GM19395 (cell line): ENCODE measurements at regions not wholly inside any gene's neighbourhood (a gene's known extent, or its start where the extent isn't known, plus 50 kb on each side); places are given as distances from the start of the nearest gene placed in this dataset.
"Not testable (repeated sequence)": the region's sequence is repeated elsewhere in the genome, so short reads cannot be mapped to it uniquely, and the experiment has no call there.

Source experiments
- ATAC-seq: cut with Tn5 transposase; IDR thresholded peaks from one replicate; pipeline ENCODE4 v1.9.1; 2021; ENCODE audit warnings: mild to moderate bottlenecking, moderate library complexity; ENCODE audit not compliant: unreplicated experiment

GRCh38 chr5:130845049-130845765, 319.8 kb downstream of the HINT1 start:
- no peak for ATAC-seq

DNA sequence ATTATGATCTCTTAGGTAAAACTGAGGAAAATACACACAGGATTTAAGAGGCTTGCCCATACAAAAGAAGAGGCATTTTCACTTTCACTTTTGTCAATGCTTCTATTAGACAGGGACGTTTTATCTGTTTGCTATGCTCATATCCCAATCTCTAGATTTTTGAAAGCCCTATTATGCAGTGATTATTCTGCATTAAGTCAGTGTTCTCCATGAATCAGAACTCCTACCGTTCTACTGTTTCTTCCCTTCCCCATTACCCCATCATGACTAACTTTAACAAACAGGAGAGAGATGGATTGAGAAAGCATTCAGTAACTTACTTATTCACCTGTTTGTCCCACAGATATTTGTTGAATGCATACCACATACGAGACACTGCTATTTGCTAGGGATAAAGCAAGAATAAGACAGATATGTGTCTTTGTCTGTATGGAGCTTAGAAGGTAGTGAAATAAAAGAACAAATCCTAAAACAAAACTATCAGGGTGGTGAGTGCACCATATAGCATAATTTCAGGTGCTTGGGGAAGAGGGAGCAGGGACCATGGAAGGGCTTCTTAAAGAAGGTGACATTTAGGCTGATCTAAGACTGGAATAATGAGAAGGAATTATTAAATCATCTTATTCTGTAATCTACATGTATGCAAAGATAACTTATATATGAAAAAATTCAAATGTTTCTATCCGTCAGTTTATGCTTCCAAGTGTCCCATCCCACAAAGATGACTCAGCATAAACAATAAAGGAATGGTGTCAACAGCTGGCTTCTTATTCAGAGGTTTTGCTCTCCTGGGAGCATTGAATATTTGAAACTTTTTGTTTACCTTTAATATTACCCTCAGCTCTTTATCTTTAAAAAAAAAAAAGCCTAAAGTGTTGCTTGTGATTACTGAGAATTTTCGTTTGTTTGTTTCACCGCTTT, 328.1 kb downstream of the HINT1 start:
- peak; percentile 90 for ATAC-seq

DNA sequence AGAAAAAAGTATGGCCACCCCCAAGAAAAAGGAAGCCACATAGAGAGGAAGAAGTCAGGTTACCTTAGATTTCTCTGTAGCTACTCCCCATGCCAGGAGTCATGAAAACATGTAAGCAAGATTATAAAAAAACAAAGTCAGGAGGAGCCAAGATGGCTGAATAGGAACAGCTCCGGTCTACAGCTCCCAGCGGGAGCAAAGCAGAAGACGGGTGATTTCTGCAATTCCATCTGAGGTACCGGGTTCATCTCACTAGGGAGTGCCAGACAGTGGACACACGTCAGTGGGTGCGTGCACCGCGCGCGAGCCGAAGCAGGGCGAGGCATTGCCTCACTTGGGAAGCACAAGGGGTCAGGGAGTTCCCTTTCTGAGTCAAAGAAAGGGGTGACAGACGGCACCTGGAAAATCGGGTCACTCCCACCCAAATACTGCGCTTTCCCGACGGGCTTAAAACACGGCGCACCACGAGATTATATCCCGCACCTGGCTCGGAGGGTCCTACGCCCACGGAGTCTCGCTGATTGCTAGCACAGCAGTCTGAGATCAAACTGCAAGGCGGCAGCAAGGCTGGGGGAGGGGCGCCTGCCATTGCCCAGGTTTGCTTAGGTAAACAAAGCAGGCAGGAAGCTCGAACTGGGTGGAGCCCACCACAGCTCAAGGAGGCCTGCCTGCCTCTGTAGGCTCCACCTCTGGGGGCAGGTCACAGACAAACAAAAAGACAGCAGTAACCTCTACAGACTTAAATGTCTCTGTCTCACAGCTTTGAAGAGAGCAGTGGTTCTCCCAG, 347.3 kb downstream of the HINT1 start:
- ATAC-seq, result not testable (repeated sequence)

DNA sequence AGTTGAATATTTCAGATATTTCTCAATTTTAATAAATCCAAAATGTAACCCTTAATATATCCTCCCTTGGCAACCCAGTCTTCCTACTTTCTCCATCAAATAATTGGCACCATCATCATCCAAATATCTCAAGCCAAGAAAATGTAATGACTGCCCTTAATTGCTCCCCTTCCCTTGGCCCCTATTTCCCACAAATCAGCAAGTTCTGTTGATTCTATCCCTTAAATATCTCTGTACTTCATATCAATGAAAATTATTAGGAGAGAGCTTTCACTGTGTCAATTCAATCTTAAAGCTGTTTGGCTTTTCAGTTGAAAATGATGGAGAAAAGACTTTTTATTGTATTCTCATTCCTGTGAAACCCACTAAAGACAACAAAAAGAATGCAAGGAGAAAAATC, 349.8 kb downstream of the HINT1 start:
- no peak for ATAC-seq

GRCh38 chr5:130808691-130809090, 356.4 kb downstream of the HINT1 start:
- no peak for ATAC-seq

DNA sequence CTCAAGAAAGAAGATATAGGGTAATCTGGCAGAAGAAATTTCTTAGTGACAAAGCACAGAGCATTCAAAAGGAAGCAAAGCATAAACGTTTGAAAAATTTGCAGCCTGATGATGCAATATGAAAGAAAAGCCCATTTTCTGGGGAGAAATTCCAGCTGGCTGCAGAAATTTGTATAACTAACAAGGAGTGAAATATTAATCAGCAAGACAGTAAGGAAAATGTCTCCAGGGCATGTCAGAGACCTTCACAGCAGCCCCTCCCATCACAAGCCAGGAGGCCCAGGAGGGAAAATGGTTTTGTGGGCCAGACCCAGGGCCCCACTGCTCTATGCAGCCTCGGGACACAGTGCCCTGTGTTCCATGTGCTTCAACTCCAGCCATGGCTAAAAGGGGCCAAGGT, 359.4 kb downstream of the HINT1 start:
- no peak for ATAC-seq

DNA sequence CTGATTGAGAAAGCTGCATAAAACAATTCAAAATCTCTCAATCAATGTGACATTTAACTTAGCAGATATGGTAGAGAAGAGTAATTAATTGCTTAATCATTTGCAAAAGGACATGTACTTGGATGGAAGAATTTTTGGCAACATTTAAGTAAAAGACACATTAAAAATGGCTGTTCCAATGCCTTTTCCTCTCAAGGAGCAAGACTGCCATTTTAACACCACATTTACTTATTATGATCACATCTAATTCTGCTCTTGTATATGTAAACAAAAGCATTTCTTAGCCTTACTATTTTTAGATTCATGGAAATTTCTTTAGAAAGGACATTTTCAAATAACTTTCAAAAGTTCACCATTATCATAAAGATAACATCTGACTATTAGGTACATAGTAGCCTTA, 360.0 kb downstream of the HINT1 start:
- ATAC-seq, result no peak

GRCh38 chr5:130801963-130802362, 363.1 kb downstream of the HINT1 start:
- ATAC-seq, result no peak

GRCh38 chr5:130799015-130799414, 366.0 kb downstream of the HINT1 start:
- ATAC-seq, result no peak

- ATAC-seq, result no peak
Observed at GRCh38 chr5:130797303-130797702, 367.8 kb downstream of the HINT1 start.

DNA sequence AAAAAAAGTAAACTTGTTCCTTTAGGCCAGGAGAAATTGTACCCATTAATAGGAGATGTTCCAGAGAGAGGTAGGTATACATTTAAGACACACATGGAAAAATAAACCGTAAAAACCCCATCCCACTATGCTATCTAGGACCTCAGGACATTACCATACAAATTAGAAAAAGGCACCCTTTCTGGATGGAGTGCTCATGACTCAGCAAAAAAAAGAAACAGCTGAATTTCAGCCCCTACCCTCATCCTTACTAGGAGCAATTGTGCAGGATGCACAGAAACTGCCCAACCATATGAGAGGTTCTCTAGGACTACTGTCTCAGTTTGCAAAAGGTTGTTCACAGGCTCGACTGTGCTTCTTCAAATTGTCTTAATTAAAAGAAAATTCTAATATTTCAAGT, 368.2 kb downstream of the HINT1 start:
- ATAC-seq, result no peak

DNA sequence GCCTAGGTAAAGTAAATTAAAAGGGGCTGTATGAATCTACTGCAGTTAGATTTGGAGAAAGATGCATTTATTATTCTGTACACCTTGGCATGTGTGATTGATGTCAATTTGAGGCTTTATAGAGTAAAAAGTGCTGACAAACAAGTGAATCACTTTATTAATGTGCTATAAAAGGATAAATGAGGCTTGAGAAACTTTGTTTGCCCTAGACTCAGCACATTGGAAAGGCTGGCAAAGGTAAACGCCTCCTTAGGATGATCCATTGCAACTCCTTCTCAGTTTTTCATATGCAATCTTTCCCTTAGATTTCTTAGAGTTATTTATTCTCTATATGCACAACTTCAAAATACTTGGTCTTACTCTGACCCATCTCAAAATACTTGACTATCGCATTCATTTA, 369.0 kb downstream of the HINT1 start:
- ATAC-seq, result no peak

- no peak for ATAC-seq
Observed at GRCh38 chr5:130795037-130795436, 370.0 kb downstream of the HINT1 start.

GRCh38 chr5:130777794-130778193, 387.3 kb downstream of the HINT1 start:
- no peak for ATAC-seq

DNA sequence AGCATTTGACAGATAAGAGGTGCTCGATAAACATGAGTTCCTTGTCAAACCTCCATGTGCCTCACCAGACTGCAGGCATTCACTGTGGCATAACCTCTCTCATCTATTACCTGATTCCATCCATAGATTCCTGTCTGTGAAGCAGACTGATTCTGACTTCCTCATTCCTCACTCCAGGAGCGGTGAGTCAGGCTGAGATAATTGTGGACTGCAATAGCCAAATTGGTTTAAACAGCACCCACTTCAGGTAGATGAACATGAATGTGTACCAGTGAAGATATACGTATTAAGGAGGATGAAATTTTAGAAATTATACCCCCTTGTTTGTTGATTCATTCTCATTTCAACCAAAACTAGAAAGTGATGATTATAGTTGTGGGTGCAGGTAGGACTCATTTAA, 391.2 kb downstream of the HINT1 start:
- no peak for ATAC-seq

DNA sequence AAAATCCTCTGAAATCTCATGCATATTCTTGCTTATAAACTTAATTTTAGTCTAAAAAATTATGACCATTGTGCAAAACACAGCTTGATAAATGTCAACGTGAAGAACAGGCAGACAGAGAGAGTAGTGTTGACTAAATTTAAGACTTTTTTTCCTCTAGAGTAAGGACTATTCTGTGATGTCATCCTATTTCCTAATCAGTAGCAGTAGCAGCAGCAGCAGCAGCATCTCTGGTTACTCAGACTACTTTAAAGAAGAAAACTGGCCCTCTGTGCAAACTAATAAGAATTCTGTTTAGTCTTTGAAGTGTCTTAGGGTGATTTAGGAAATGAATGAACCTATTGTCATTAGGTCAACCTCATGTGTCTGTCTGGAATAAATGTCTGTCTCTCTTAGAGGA, 403.0 kb downstream of the HINT1 start:
- ATAC-seq, result no peak

DNA sequence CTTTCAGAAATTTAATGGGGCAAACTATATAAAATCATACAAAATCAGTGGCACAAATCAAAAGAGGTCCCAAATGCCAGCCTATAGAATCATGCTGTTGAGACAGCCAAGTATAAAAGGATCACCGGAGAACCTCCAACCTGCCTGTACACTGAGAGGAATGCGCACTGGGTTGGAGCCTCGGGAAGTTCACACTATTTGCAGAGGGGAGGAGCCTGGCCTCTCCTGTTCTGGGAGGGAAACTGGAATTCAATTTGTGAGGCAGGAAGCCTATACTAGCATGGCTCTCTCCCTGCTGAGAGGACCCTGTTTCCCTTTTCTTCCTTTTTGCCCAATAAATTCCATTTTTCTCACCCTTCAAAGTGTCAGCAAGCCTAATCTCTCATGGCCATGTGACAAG, 406.0 kb downstream of the HINT1 start:
- no peak for ATAC-seq

- ATAC-seq, result no peak
Observed at GRCh38 chr5:130747556-130747955, 417.5 kb downstream of the HINT1 start.

- ATAC-seq, result not testable (repeated sequence)
Observed at GRCh38 chr5:130746641-130747040, 418.4 kb downstream of the HINT1 start.

DNA sequence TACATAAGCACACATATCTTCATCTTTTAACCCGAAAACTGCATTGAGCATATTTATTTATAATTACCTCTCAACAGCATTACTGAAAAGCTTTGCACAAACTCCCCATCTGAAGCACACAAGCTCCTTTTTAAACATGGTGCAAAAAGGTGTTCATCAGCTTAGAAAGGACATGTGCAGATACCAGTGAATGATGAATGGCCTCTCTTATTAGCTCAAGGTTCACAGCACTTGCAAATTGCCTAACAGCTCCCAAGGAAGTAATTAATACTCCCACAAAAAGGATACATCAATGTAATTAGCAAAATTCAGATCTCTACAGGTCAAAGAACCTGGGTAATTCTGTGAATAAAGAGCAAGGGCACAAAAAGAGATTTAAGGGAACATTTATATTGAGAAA, 422.0 kb downstream of the HINT1 start:
- ATAC-seq, result no peak

- ATAC-seq, result no peak
Observed at GRCh38 chr5:130740047-130740569, 424.9 kb downstream of the HINT1 start.
